Ectodermal cell (in vitro differentiated cells): ENCODE measurements at regions not wholly inside any gene's neighbourhood (a gene's known extent, or its start where the extent isn't known, plus 50 kb on each side); places are given as distances from the start of the nearest gene placed in this dataset.

Source experiments
- H3K27ac ChIP-seq: 2 replicates; pipeline ENCODE4 v1.7.0; 2013; ENCODE audit warnings: mild to moderate bottlenecking, low read depth, low read length; ENCODE audit not compliant: insufficient read depth, poor library complexity, severe bottlenecking
- H3K27me3 ChIP-seq: 2 replicates; pipeline ENCODE4 v1.7.0; 2013; ENCODE audit warnings: mild to moderate bottlenecking, low read length; ENCODE audit not compliant: insufficient read depth, control insufficient read depth, poor library complexity, severe bottlenecking
- H3K36me3 ChIP-seq: one replicate; pipeline ENCODE4 v1.7.0; 2013; ENCODE audit warnings: low read length; ENCODE audit not compliant: control insufficient read depth, insufficient read depth
- H3K4me1 ChIP-seq: one replicate; pipeline ENCODE4 v1.7.0; 2013; ENCODE audit warnings: low read length; ENCODE audit not compliant: control insufficient read depth, insufficient read depth
- H3K4me3 ChIP-seq: 2 replicates; pipeline ENCODE4 v1.7.0; 2013; ENCODE audit warnings: low read depth, low read length, control low read depth; ENCODE audit not compliant: insufficient read depth
- H3K9me3 ChIP-seq: 2 replicates; pipeline ENCODE4 v1.7.0; 2013; ENCODE audit warnings: mild to moderate bottlenecking, low read length, moderate library complexity; ENCODE audit not compliant: control insufficient read depth
- WGBS, 2 experiments: methylation state at CpG; one replicate each; pipeline ENCODE4 v1.1.7; 2013; ENCODE audit warnings: missing lambda C conversion rate in 2 of 2; 5-methylcytosine and 5-hydroxymethylcytosine counted together

- no peak overlapping the region for H3K27ac ChIP-seq
- no peaks in the 10 kb centered on the region for H3K9me3 ChIP-seq
- H3K4me3 ChIP-seq: no peak overlapping the region
- no peaks in the 10 kb centered on the region for H3K27me3 ChIP-seq
- no peaks in the 10 kb centered on the region for H3K36me3 ChIP-seq
- peaks cover 6% of the 10 kb centered on the region for H3K4me1 ChIP-seq
- WGBS, 2 experiments: 64% methylated on average over 4 of the region's 4 CpGs
Observed at GRCh38 chr15:47965297-47965696, 155.5 kb upstream of the SLC24A5 start.

- WGBS, 2 experiments: 90 to 93% methylated on average over 1 of the region's 1 CpG
- no peak overlapping the region for H3K27ac ChIP-seq
- H3K27me3 ChIP-seq: no peaks in the 10 kb centered on the region
- H3K36me3 ChIP-seq: no peaks in the 10 kb centered on the region
- no peaks in the 10 kb centered on the region for H3K9me3 ChIP-seq
- no peak overlapping the region for H3K4me3 ChIP-seq
- peaks cover 6% of the 10 kb centered on the region for H3K4me1 ChIP-seq
Observed at GRCh38 chr15:47968593-47968992, 152.2 kb upstream of the SLC24A5 start.

GRCh38 chr15:47971637-47972036 lies 149.2 kb upstream of the SLC24A5 start:
- WGBS, 2 experiments: 92 to 94% methylated on average over 4 of the region's 4 CpGs
- H3K27me3 ChIP-seq: no peaks in the 10 kb centered on the region
- no peaks in the 10 kb centered on the region for H3K9me3 ChIP-seq
- H3K27ac ChIP-seq: no peak overlapping the region
- H3K4me3 ChIP-seq: no peak overlapping the region
- H3K4me1 ChIP-seq: peaks cover 8% of the 10 kb centered on the region
- H3K36me3 ChIP-seq: no peaks in the 10 kb centered on the region

GRCh38 chr15:47972738-47973137 lies 148.1 kb upstream of the SLC24A5 start:
- 89 to 90% methylated on average over 3 of the region's 3 CpGs for WGBS, 2 experiments

GRCh38 chr15:47974724-47975123 lies 146.1 kb upstream of the SLC24A5 start:
- Histone ChIP-seq H3K27me3 (no peaks in the 10 kb centered on the region), H3K27ac (no peak overlapping the region), H3K36me3 (no peaks in the 10 kb centered on the region), H3K9me3 (no peaks in the 10 kb centered on the region), H3K4me3 (no peak overlapping the region), H3K4me1 (peaks cover 8% of the 10 kb centered on the region)
- 92 to 94% methylated on average over 1 of the region's 1 CpG for WGBS, 2 experiments

More at GRCh38 chr15:47972738-47973137, 148.1 kb upstream of the SLC24A5 start:
- no peak overlapping the region for H3K4me3 ChIP-seq
- peaks cover 8% of the 10 kb centered on the region for H3K4me1 ChIP-seq
- no peak overlapping the region for H3K27ac ChIP-seq
- H3K9me3 ChIP-seq: no peaks in the 10 kb centered on the region
- no peaks in the 10 kb centered on the region for H3K36me3 ChIP-seq
- H3K27me3 ChIP-seq: no peaks in the 10 kb centered on the region

- Histone ChIP-seq H3K27me3 (no peaks in the 10 kb centered on the region), H3K4me1 (peaks cover 8% of the 10 kb centered on the region), H3K27ac (no peak overlapping the region), H3K4me3 (no peak overlapping the region), H3K36me3 (no peaks in the 10 kb centered on the region), H3K9me3 (no peaks in the 10 kb centered on the region)
Observed at GRCh38 chr15:47975427-47975826, 145.4 kb upstream of the SLC24A5 start.

GRCh38 chr15:47983533-47983932 lies 137.3 kb upstream of the SLC24A5 start:
- H3K9me3 ChIP-seq: no peaks in the 10 kb centered on the region
- H3K27me3 ChIP-seq: no peaks in the 10 kb centered on the region
- no peaks in the 10 kb centered on the region for H3K36me3 ChIP-seq
- 92 to 93% methylated on average over 8 of the region's 8 CpGs for whole genome bisulfite sequencing, 2 experiments
- no peak overlapping the region for H3K27ac ChIP-seq
- H3K4me3 ChIP-seq: no peak overlapping the region
- peaks cover 8% of the 10 kb centered on the region for H3K4me1 ChIP-seq

GRCh38 chr15:47985568-47985967 lies 135.2 kb upstream of the SLC24A5 start:
- Histone ChIP-seq H3K4me1 (peaks cover 8% of the 10 kb centered on the region), H3K27ac (no peak overlapping the region), H3K4me3 (no peak overlapping the region), H3K36me3 (no peaks in the 10 kb centered on the region), H3K9me3 (no peaks in the 10 kb centered on the region), H3K27me3 (no peaks in the 10 kb centered on the region)
- WGBS, 2 experiments: 90 to 94% methylated on average over 4 of the region's 4 CpGs

GRCh38 chr15:47987461-47987860 lies 133.3 kb upstream of the SLC24A5 start:
- WGBS, 2 experiments: 63 to 75% methylated on average over 3 to 4 of the region's 4 CpGs
- no peak overlapping the region for H3K27ac ChIP-seq
- no peaks in the 10 kb centered on the region for H3K36me3 ChIP-seq
- no peaks in the 10 kb centered on the region for H3K9me3 ChIP-seq
- H3K27me3 ChIP-seq: no peaks in the 10 kb centered on the region
- H3K4me3 ChIP-seq: no peak overlapping the region
- H3K4me1 ChIP-seq: peaks cover 8% of the 10 kb centered on the region

GRCh38 chr15:47987908-47988532 lies 132.8 kb upstream of the SLC24A5 start:
- Histone ChIP-seq H3K27me3 (no peaks in the 10 kb centered on the region), H3K36me3 (no peaks in the 10 kb centered on the region), H3K4me3 (no peak overlapping the region), H3K4me1 (peaks cover 8% of the 10 kb centered on the region), H3K9me3 (no peaks in the 10 kb centered on the region), H3K27ac (no peak overlapping the region)
- 63 to 64% methylated on average over 3 of the region's 3 CpGs for WGBS, 2 experiments

GRCh38 chr15:47988564-47988963 lies 132.2 kb upstream of the SLC24A5 start:
- 75 to 89% methylated on average over 1 of the region's 1 CpG for WGBS, 2 experiments

More at GRCh38 chr15:47988564-47988963, 132.2 kb upstream of the SLC24A5 start:
- Histone ChIP-seq H3K4me1 (peaks cover 8% of the 10 kb centered on the region), H3K36me3 (no peaks in the 10 kb centered on the region), H3K9me3 (no peaks in the 10 kb centered on the region), H3K27me3 (no peaks in the 10 kb centered on the region), H3K27ac (no peak overlapping the region), H3K4me3 (no peak overlapping the region)
